HG03460 (cell line): ENCODE measurements at regions not wholly inside any gene's neighbourhood (a gene's known extent, or its start where the extent isn't known, plus 50 kb on each side); places are given as distances from the start of the nearest gene placed in this dataset.

ENCODE experiments used
- ATAC-seq: cut with Tn5 transposase; IDR thresholded peaks from one replicate; pipeline ENCODE4 v1.9.1; 2021; ENCODE audit not compliant: unreplicated experiment

- no peak for ATAC-seq
Measured at GRCh38 chr16:17828012-17828411, 357.3 kb upstream of the XYLT1 start.

- ATAC-seq: no peak
Measured at GRCh38 chr16:17827313-17827712, 356.6 kb upstream of the XYLT1 start.

- ATAC-seq: no peak
Measured at GRCh38 chr16:17817943-17818342, 347.2 kb upstream of the XYLT1 start.

GRCh38 chr16:17817260-17817659 is 346.5 kb upstream of the XYLT1 start:
- no peak for ATAC-seq

GRCh38 chr16:17812771-17813170 is 342.0 kb upstream of the XYLT1 start:
- no peak for ATAC-seq

GRCh38 chr16:17804857-17805256 is 334.1 kb upstream of the XYLT1 start:
- ATAC-seq: no peak

GRCh38 chr16:17803625-17804410 is 333.1 kb upstream of the XYLT1 start:
- ATAC-seq: no peak

- ATAC-seq: no peak
Measured at GRCh38 chr16:17802571-17802970, 331.8 kb upstream of the XYLT1 start.

GRCh38 chr16:17801068-17801467 is 330.3 kb upstream of the XYLT1 start:
- no peak for ATAC-seq

- no peak for ATAC-seq
Measured at GRCh38 chr16:17798716-17799115, 328.0 kb upstream of the XYLT1 start.

GRCh38 chr16:17793354-17793753 is 322.6 kb upstream of the XYLT1 start:
- ATAC-seq: no peak

- ATAC-seq: no peak
Measured at GRCh38 chr16:17784073-17784472, 313.3 kb upstream of the XYLT1 start.

GRCh38 chr16:17780181-17780580 is 309.4 kb upstream of the XYLT1 start:
- no peak for ATAC-seq

GRCh38 chr16:17777408-17777863 is 306.7 kb upstream of the XYLT1 start:
- ATAC-seq: no peak

GRCh38 chr16:17776888-17777287 is 306.1 kb upstream of the XYLT1 start:
- ATAC-seq: no peak

- no peak for ATAC-seq
Measured at GRCh38 chr16:17776465-17776864, 305.7 kb upstream of the XYLT1 start.

GRCh38 chr16:17775061-17775460 is 304.3 kb upstream of the XYLT1 start:
- ATAC-seq: no peak

GRCh38 chr16:17773698-17774101 is 302.9 kb upstream of the XYLT1 start:
- ATAC-seq: no peak

- ATAC-seq: no peak
Measured at GRCh38 chr16:17770104-17770503, 299.3 kb upstream of the XYLT1 start.

GRCh38 chr16:17769065-17769464 is 298.3 kb upstream of the XYLT1 start:
- no peak for ATAC-seq

- ATAC-seq: no peak
Measured at GRCh38 chr16:17768257-17768656, 297.5 kb upstream of the XYLT1 start.

GRCh38 chr16:17766012-17766411 is 295.3 kb upstream of the XYLT1 start:
- ATAC-seq: no peak
